HCT116 (cell line): ENCODE measurements at regions not wholly inside any gene's neighbourhood (a gene's known extent, or its start where the extent isn't known, plus 50 kb on each side); places are given as distances from the start of the nearest gene placed in this dataset.

ENCODE experiments used
- ATAC-seq: fragments of 200-7000 bp; cut with Tn5 transposase; 2 replicates; pipeline ENCODE4 v1.9.1; 2020; ENCODE audit warnings: mild to moderate bottlenecking, moderate library complexity
- BruUV-seq: library from RNA; stranded (reverse); fragments of 400-500 nt; replicated peaks from 2 replicates; lab custom pipeline; 2021; lab: Mats Ljungman, UMichigan
- CTCF ChIA-PET: fragments of 300-600 bp; sonication (Branson Sonifier 250); formaldehyde crosslinking; loops from one replicate; lab custom pipeline; 2021; ENCODE audit warnings: antibody characterized with exemption; lab: Charles Lee
- POLR2A ChIA-PET: fragments of 300-600, 350-600 bp; sonication (Branson Sonifier 250); formaldehyde crosslinking; loops from one replicate; lab custom pipeline; 2021; ENCODE audit warnings: antibody characterized with exemption; lab: Charles Lee
- RAD21 ChIA-PET, 2 experiments: fragments of 300-600 bp; sonication (Branson Sonifier 250); formaldehyde crosslinking; loops; one replicate each; lab custom pipeline; 2023; ENCODE audit warnings: low total read pairs in 2 of 2; ENCODE audit not compliant: uncharacterized antibody in 2 of 2, unreplicated experiment in 2 of 2, low non-redundant PET in 1 of 2; lab: Charles Lee
- DNase-seq: peaks from one replicate; pipeline ENCODE4 v3.0.0-alpha.2; 2010; ENCODE audit warnings: low read depth, low spot score
- H2AFZ ChIP-seq: fragments of 200-600 bp; shearing (Covaris generic), sonication (generic); 2 replicates; pipeline ENCODE4 v1.6.1; 2017; ENCODE audit warnings: low read depth, mixed run types, mixed read lengths, antibody characterized with exemption, low read length; ENCODE audit not compliant: poor library complexity, severe bottlenecking
- H3K27ac ChIP-seq: 2 replicates; pipeline ENCODE4 v1.5.1; 2012; ENCODE audit warnings: low read depth, low read length
- H3K27me3 ChIP-seq: fragments of 200-600 bp; sonication (generic); 2 replicates; pipeline ENCODE4 v1.6.1; 2016; ENCODE audit warnings: mixed run types, low read length, mixed read lengths; ENCODE audit not compliant: insufficient read depth
- H3K36me3 ChIP-seq, 2 experiments: fragments of 200-500 bp in 1 of 2; fragments of 200-600 bp in 1 of 2; sonication (Bioruptor generic) in 1 of 2; sonication (generic) in 1 of 2; 2 replicates each; pipeline versions ENCODE4 v1.5.1 to v1.6.1; 2014 to 2016; ENCODE audit warnings: low read length in 2 of 2, inconsistent platforms in 1 of 2, mixed read lengths in 1 of 2, mixed run types in 1 of 2; ENCODE audit not compliant: insufficient read depth in 2 of 2, control insufficient read depth in 1 of 2
- H3K4me1 ChIP-seq, 2 experiments: fragments of 200-600 bp in 1 of 2; sonication (generic) in 1 of 2; 2 replicates each; pipeline versions ENCODE4 v1.5.1 to v1.6.1; 2012 to 2017; ENCODE audit warnings: low read length in 2 of 2, inconsistent platforms in 1 of 2, mild to moderate bottlenecking in 1 of 2, mixed read lengths in 1 of 2, mixed run types in 1 of 2, moderate library complexity in 1 of 2; ENCODE audit not compliant: insufficient read depth in 2 of 2, control insufficient read depth in 1 of 2
- H3K4me2 ChIP-seq: fragments of 200-600 bp; sonication (generic); 2 replicates; pipeline ENCODE4 v1.6.1; 2017; ENCODE audit warnings: mixed run types, low read length, mixed read lengths
- H3K4me3 ChIP-seq, 2 experiments: fragments of 200-600 bp in 1 of 2; sonication (generic) in 1 of 2; replicated peaks in 1 of 2; 2 replicates each; pipeline ENCODE4 v1.5.1; 2011 to 2016; ENCODE audit warnings: low read length in 2 of 2, control low read depth in 1 of 2, low read depth in 1 of 2, mild to moderate bottlenecking in 1 of 2, mixed read lengths in 1 of 2, mixed run types in 1 of 2
- H3K79me2 ChIP-seq: fragments of 200-600 bp; sonication (generic); 2 replicates; pipeline ENCODE4 v1.6.1; 2017; ENCODE audit warnings: mild to moderate bottlenecking, mixed run types, low read length, moderate library complexity, mixed read lengths; ENCODE audit not compliant: insufficient read depth
- H3K9ac ChIP-seq: fragments of 200-600 bp; sonication (generic); 2 replicates; pipeline ENCODE4 v1.6.1; 2016; ENCODE audit warnings: low read length, mixed read lengths
- H3K9me2 ChIP-seq: fragments of 200-600 bp; sonication (generic), shearing (Covaris generic); 2 replicates; pipeline ENCODE4 v1.6.1; 2017; ENCODE audit warnings: mixed run types, mild to moderate bottlenecking, moderate library complexity; ENCODE audit not compliant: insufficient read depth
- H3K9me3 ChIP-seq, 2 experiments: fragments of 200-500 bp in 1 of 2; fragments of 200-600 bp in 1 of 2; sonication (Bioruptor generic) in 1 of 2; sonication (generic) in 1 of 2; 2 replicates each; pipeline ENCODE4 v1.6.1; 2014 to 2017; ENCODE audit warnings: low read length in 2 of 2, mixed read lengths in 2 of 2, inconsistent platforms in 1 of 2, low read depth in 1 of 2, mild to moderate bottlenecking in 1 of 2, mixed run types in 1 of 2, moderate library complexity in 1 of 2; ENCODE audit not compliant: control insufficient read depth in 1 of 2, insufficient read depth in 1 of 2
- H4K20me1 ChIP-seq: fragments of 200-600 bp; sonication (generic), shearing (Covaris generic); 2 replicates; pipeline ENCODE4 v1.6.1; 2017; ENCODE audit warnings: mixed run types, mild to moderate bottlenecking, moderate library complexity; ENCODE audit not compliant: insufficient read depth
- CBX3 ChIP-seq: IDR thresholded peaks from 2 replicates; pipeline ENCODE4 v1.6.1; 2012; ENCODE audit warnings: low read depth
- CEBPB ChIP-seq: IDR thresholded peaks from 2 replicates; pipeline ENCODE4 v1.6.1; 2012; ENCODE audit warnings: low read depth
- EGR1 ChIP-seq: IDR thresholded peaks from 2 replicates; pipeline ENCODE4 v1.6.1; 2012; ENCODE audit warnings: low read depth
- EZH2phosphoT487 ChIP-seq: fragments of 200-600 bp; IDR thresholded peaks from 2 replicates; pipeline ENCODE4 v1.6.1; 2018; ENCODE audit warnings: antibody characterized with exemption, borderline replicate concordance
- FOSL1 ChIP-seq: IDR thresholded peaks from 2 replicates; pipeline ENCODE4 v1.6.1; 2012; ENCODE audit warnings: low read depth
- JUND ChIP-seq: IDR thresholded peaks from 2 replicates; pipeline ENCODE4 v1.6.1; 2012
- POLR2A ChIP-seq: IDR thresholded peaks from 2 replicates; pipeline ENCODE4 v1.7.0; 2011; ENCODE audit warnings: borderline replicate concordance; ENCODE audit not compliant: insufficient read depth, insufficient read length; ENCODE audit errors: extremely low read depth
- RAD21 ChIP-seq: IDR thresholded peaks from 2 replicates; pipeline ENCODE4 v1.6.1; 2012; ENCODE audit warnings: low read depth, mild to moderate bottlenecking
- SIN3A ChIP-seq: IDR thresholded peaks from 2 replicates; pipeline ENCODE4 v1.6.1; 2012; ENCODE audit warnings: low read depth
- SRF ChIP-seq: IDR thresholded peaks from 2 replicates; pipeline ENCODE4 v1.6.1; 2012; ENCODE audit warnings: low read depth
- YY1 ChIP-seq: IDR thresholded peaks from 2 replicates; pipeline ENCODE4 v1.6.1; 2011; ENCODE audit warnings: low read length, low read depth, moderate library complexity, mild to moderate bottlenecking; ENCODE audit not compliant: insufficient replicate concordance; ENCODE audit errors: extremely low read depth
- ZFX ChIP-seq: fragments of 450-650 bp; IDR thresholded peaks from 2 replicates; pipeline ENCODE4 v1.6.1; 2017
- ZNF274 ChIP-seq: fragments of 200-500 bp; sonication (Bioruptor generic); IDR thresholded peaks from 2 replicates; pipeline ENCODE4 v1.6.1; 2014; ENCODE audit warnings: mild to moderate bottlenecking, low read depth, low read length, inconsistent platforms
- intact Hi-C: fragments of 100-400 bp; cut with micrococcal nuclease; formaldehyde crosslinking; loops from 2 replicates; pipeline ENCODE4 v1.10.0; 2022
- TF ChIP-seq, protein P1 (sequence below): IDR thresholded peaks from 2 replicates; pipeline ENCODE4 v1.6.1; 2012; ENCODE audit warnings: low read depth
- TF ChIP-seq, protein P2 (sequence below): IDR thresholded peaks from 2 replicates; pipeline ENCODE4 v1.6.1; 2011; ENCODE audit warnings: mild to moderate bottlenecking, low read length, moderate library complexity; ENCODE audit not compliant: insufficient replicate concordance; ENCODE audit errors: extremely low read depth
- TF ChIP-seq, protein P3 (sequence below): IDR thresholded peaks from 2 replicates; pipeline ENCODE4 v1.6.1; 2012

DNA sequence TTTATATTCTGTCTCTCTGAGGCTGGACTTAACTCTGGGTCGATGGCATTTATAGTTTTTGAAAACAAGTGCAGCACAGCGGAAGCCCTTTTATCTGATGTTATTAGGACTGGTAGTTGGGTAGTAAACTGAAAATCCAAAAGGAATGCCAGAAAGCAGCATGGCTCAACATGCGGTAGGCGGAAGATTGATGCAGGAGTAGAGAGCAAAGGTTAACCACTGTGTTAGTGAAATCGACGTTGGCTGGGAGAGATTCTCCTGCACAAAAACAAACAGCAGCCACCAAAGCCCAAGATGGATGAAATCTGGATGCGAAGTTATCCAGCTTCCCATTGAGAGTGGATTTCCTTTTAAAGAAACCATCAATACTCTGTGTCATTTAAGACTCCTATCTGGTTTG lies 54.5 kb upstream of the EMX2 start (continued):
- TF ChIP-seq, protein P1, sequence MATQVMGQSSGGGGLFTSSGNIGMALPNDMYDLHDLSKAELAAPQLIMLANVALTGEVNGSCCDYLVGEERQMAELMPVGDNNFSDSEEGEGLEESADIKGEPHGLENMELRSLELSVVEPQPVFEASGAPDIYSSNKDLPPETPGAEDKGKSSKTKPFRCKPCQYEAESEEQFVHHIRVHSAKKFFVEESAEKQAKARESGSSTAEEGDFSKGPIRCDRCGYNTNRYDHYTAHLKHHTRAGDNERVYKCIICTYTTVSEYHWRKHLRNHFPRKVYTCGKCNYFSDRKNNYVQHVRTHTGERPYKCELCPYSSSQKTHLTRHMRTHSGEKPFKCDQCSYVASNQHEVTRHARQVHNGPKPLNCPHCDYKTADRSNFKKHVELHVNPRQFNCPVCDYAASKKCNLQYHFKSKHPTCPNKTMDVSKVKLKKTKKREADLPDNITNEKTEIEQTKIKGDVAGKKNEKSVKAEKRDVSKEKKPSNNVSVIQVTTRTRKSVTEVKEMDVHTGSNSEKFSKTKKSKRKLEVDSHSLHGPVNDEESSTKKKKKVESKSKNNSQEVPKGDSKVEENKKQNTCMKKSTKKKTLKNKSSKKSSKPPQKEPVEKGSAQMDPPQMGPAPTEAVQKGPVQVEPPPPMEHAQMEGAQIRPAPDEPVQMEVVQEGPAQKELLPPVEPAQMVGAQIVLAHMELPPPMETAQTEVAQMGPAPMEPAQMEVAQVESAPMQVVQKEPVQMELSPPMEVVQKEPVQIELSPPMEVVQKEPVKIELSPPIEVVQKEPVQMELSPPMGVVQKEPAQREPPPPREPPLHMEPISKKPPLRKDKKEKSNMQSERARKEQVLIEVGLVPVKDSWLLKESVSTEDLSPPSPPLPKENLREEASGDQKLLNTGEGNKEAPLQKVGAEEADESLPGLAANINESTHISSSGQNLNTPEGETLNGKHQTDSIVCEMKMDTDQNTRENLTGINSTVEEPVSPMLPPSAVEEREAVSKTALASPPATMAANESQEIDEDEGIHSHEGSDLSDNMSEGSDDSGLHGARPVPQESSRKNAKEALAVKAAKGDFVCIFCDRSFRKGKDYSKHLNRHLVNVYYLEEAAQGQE: no peak
- TF ChIP-seq JUND (no peak), CEBPB (no peak), ZNF274 (no peak), POLR2A (no peak), SRF (no peak), RAD21 (no peak)

DNA sequence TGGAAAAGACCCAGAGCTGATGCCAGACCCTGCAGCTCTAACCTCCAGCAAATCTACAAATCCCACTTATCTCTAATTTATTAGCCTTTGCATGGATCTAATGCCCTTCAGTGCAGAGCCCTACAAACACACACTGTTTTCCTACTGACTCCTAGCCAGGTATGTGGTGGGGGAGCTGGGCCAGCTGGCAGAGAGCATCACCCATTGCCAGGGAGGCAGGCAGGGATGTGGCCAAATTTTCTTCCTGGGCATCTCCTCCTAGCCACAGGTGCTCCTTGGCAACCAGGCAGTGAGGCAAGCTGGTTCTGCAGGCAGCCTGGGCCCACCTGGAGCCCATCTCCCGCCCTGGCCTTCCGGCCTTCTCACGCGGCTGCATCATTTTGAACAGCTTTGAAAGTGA lies 55.9 kb upstream of the EMX2 start:
- Histone ChIP-seq H3K79me2 (no peaks in the 10 kb centered on the region), H3K4me1 (no peaks in the 10 kb centered on the region), H3K27me3 (peaks cover 16% of the 10 kb centered on the region; the same call in 1 of the 2 replicates), H3K9ac (no peak overlapping the region), H3K27ac (no peak overlapping the region), H2AFZ (no peak overlapping the region), H4K20me1 (no peaks in the 10 kb centered on the region), H3K4me3 (no peak overlapping the region), H3K9me2 (no peaks in the 10 kb centered on the region), H3K4me2 (no peak overlapping the region), H3K9me3 (no peaks in the 10 kb centered on the region), H3K36me3 (no peaks in the 10 kb centered on the region)
- ChIA-PET RAD21 (no interaction called here), CTCF (no interaction called here), POLR2A (no interaction called here)
- no peak for ATAC-seq
- TF ChIP-seq, protein P2, sequence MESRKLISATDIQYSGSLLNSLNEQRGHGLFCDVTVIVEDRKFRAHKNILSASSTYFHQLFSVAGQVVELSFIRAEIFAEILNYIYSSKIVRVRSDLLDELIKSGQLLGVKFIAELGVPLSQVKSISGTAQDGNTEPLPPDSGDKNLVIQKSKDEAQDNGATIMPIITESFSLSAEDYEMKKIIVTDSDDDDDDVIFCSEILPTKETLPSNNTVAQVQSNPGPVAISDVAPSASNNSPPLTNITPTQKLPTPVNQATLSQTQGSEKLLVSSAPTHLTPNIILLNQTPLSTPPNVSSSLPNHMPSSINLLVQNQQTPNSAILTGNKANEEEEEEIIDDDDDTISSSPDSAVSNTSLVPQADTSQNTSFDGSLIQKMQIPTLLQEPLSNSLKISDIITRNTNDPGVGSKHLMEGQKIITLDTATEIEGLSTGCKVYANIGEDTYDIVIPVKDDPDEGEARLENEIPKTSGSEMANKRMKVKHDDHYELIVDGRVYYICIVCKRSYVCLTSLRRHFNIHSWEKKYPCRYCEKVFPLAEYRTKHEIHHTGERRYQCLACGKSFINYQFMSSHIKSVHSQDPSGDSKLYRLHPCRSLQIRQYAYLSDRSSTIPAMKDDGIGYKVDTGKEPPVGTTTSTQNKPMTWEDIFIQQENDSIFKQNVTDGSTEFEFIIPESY: no peak
- TF ChIP-seq YY1: no peak
- TF ChIP-seq, protein P3, sequence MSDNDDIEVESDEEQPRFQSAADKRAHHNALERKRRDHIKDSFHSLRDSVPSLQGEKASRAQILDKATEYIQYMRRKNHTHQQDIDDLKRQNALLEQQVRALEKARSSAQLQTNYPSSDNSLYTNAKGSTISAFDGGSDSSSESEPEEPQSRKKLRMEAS: no peak
- TF ChIP-seq EGR1: no peak
- TF ChIP-seq EZH2phosphoT487: no peak
- no peak for TF ChIP-seq CEBPB
- TF ChIP-seq FOSL1: no peak
- no peak for TF ChIP-seq SIN3A
- TF ChIP-seq CBX3: no peak
- TF ChIP-seq JUND: no peak
- no peak for TF ChIP-seq ZFX
- BruUV-seq: no TSS peak
- intact Hi-C loops: no loop called here
- DNase-seq: no peak
